HG02852 (cell line): ENCODE measurements at regions not wholly inside any gene's neighbourhood (a gene's known extent, or its start where the extent isn't known, plus 50 kb on each side); places are given as distances from the start of the nearest gene placed in this dataset.

Experiments used
- ATAC-seq: cut with Tn5 transposase; IDR thresholded peaks from one replicate; pipeline ENCODE4 v1.9.1; 2021; ENCODE audit warnings: mild to moderate bottlenecking, moderate library complexity; ENCODE audit not compliant: unreplicated experiment

- ATAC-seq, result no peak
Observed at GRCh38 chr1:55700359-55701130, 485.4 kb upstream of the USP24 start.

DNA sequence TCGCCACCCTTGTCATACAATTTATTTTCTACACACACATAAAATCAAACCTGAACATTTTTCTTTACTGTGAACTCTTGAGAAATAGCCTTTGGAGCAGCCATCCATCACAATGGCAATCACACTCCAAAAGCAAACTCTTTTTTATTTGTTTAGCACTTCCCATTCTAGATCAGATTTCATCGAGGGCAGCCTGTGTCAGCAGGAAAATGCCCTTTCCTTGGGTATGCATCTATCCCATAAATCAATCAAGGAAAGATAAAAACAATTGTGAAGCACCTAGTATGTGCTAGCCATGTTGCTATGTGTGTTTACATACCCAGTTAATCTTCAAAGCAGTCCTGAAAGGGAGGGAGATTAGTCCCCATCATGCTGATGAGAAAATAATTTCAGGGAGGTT is 484.1 kb upstream of the USP24 start:
- ATAC-seq, result no peak

DNA sequence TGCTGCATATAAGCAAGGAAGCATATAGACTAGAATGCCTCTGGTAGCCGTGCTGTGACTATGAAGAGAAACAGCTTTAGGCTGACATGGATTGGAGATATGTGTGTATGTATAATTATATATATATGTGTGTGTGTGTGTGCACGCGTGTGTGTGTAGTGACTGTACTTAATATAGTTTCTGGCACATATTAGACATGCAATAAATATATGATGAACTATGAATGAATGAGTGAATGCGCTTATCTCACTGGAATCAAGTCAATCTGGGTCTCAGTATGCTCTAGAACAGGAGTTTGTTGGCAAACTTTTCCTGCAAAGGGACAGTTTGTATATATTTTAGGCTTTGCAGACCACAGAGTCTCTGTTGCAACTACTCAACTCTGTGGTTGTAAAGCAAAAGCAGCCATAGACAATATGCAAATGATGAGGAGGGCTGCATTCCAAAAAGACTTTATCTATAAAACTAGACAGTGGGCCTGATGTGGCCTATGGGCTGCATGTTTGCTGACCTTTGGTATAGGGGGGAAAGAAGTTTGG is 482.9 kb upstream of the USP24 start:
- ATAC-seq, result no peak

GRCh38 chr1:55696891-55697290 is 481.7 kb upstream of the USP24 start:
- ATAC-seq, result no peak

DNA sequence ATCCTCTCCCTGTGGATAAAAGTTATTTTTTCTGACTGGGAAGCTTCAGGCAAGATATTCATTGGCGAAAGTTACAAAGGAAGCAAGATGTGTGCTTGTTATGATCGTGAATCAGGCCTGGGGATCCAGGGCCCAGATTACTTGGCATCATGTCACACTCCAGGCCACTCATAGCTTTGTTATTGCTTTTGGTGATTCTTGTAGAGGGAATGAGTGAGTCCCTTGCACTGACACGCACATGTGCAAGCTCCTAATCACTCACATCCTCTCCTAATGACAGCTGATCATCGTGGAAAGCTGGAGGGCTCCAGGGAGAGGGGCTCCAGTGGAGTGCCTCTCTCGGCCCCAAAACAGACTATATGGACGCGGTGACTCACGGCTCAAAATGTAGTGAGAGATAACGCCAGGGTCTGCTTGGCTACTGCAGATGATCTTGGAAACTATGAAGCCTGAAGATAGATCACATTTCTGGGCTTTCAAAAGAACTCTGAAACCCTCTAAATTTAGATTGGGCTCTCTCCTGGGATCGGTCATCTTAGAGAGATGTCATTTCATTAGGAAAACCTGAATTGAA is 481.1 kb upstream of the USP24 start:
- no peak for ATAC-seq

DNA sequence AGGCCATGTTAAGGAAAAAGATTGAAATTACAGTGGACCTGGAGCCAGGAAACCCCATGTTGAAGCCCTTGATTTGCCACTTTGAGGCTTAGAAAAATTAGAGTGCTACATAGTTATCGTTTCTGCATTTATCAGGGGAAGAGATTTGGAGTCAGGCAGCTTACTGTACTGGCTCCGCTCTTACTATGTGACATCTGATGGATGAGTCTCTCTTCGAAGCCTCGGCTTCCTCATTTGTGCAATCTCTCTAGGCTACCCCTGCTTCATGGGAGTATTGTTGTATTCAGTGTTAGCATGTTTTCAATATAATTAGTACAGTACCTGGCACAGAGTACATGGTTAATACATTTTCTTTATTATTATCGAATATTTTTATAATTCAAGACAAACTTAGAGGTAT is 480.4 kb upstream of the USP24 start:
- ATAC-seq, result no peak

GRCh38 chr1:55695151-55695550 is 480.0 kb upstream of the USP24 start:
- ATAC-seq, result no peak

DNA sequence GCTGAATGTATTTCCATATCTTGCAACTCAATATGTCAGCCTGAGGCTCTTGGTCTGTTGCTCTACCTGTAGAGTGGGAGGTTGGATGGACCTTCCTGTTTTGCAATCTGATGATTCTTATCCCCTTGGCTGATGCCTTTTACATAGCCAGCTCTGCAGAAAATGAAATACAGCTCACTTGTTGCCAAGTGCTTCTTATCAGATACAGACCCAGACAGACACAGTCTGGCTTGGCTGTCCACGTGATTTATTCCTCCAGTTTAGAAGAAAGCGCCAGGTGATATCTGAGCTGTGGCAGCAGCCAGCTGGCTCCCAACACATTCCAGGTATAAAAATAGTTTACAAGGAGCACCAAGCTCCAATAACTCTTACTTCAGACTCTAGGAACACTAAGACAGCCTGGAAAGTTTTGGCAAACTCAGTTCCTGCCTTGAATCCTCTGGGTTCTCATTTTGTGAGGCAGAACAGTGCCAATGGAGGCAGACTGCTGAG is 479.2 kb upstream of the USP24 start:
- ATAC-seq, result no peak

GRCh38 chr1:55692726-55693125 is 477.6 kb upstream of the USP24 start:
- ATAC-seq, result no peak

DNA sequence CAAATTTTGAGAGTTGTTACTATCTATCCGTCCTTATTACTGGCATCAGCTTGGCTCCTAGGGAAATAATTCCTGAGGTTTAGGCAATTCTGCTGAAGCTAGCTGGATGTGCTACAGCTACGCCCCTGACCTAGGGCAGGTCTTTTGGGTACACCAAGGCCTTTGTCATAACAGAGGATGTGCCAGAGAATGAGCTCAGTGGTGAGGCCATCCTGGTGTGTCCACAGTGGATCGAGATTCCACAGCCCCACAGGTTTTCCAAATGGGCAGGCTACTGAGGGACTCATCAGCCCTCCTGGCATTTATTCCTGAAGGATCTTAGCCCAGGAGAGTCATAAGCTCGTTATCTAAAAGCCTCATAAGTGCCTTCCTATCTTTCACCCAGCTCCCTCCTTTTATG is 475.2 kb upstream of the USP24 start:
- no peak for ATAC-seq

DNA sequence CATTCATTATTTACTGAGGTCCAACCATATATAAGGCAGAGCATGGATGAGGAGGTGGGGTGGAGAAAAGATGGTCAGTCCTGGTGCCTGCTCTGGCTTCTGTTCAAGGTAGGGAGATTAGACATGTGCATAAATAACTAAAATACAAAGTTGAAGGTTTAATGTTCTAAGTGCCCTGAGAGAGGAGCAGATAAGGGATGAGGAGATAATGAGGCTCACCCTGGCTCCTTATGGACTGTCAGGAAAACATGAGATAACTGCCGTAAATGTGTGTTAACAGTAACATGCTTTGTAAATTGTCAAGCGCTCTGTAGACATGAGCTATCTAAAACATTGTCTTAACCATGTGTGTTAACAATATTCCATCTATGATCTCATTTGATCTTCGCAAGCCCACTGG is 474.6 kb upstream of the USP24 start:
- no peak for ATAC-seq

- no peak for ATAC-seq
Observed at GRCh38 chr1:55685560-55685959, 470.4 kb upstream of the USP24 start.

GRCh38 chr1:55684131-55684650 is 469.0 kb upstream of the USP24 start:
- ATAC-seq, result no peak

GRCh38 chr1:55682198-55682597 is 467.0 kb upstream of the USP24 start:
- ATAC-seq, result no peak

- no peak for ATAC-seq
Observed at GRCh38 chr1:55679971-55680370, 464.8 kb upstream of the USP24 start.

- ATAC-seq, result no peak
Observed at GRCh38 chr1:55673416-55673815, 458.3 kb upstream of the USP24 start.

GRCh38 chr1:55670331-55671082 is 455.3 kb upstream of the USP24 start:
- no peak for ATAC-seq

DNA sequence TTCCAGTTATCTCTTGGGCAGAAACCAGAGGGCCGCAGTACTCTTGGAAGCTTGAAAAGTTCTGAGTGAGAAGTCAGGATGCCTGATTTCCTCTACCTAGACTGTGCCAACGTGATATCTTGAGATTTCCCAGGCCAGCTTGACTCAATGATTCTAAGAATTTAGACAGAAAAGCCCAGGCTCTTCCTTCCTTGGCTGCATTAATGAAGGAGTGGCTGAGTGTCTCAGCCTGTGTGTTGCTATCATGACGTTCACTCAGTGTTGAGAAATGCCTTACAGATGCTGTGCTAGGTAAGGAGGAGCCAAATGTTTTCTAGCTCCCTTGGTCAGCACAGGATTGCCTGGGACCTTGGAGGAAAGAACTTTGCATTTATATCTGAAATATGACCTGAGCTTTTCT is 454.1 kb upstream of the USP24 start:
- ATAC-seq, result no peak

DNA sequence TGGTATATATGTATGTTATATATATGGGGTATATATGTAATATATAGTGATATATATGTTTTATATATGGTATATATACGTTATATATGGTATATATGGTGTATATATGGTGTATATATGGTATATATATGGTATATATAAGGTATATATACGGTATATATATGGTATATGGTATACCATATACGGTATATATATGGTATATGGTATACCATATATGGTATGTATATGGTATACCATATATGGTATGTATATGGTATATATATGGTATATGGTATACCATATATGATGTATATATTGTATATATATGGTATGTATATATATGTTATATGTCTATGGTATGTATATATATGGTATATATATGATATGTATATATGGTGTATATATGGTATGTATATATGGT is 447.7 kb upstream of the USP24 start:
- no peak for ATAC-seq

DNA sequence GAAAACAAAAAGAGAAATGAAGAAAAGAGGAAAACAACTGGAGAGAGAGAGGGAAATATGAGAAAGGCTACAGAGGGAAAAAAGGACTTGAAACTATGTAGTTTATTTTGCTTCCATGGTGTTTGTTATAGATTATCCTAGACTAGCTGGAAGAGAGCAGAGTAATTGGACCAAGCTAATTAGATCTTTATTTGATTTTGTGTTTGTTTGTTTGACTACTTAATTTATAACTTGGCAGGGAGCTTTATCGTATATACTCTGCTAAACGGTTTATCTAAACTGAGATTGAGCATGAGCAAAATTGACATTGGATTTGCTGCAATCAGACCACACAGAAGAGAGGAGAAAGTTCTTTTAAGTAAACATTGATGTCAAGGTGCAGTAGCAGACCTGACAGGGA is 443.8 kb upstream of the USP24 start:
- no peak for ATAC-seq

GRCh38 chr1:55654750-55655149 is 439.6 kb upstream of the USP24 start:
- no peak for ATAC-seq
